Subcutaneous abdominal adipose tissue (tissue), 5 donors: ENCODE measurements at regions not wholly inside any gene's neighbourhood (a gene's known extent, or its start where the extent isn't known, plus 50 kb on each side); places are given as distances from the start of the nearest gene placed in this dataset.
A peak's percentile ranks its signal among the peaks of the same experiment; 100 is the strongest.

ENCODE experiments used
- H3K27ac ChIP-seq: one replicate; pipeline ENCODE4 v1.7.0; 2013; ENCODE audit warnings: low read depth, mild to moderate bottlenecking, inconsistent platforms, low read length, moderate library complexity
- H3K27me3 ChIP-seq, 5 donors: one replicate each; pipeline ENCODE4 v1.7.0; 2013; ENCODE audit warnings: low read length in 5 of 5, inconsistent platforms in 1 of 5; ENCODE audit not compliant: control insufficient read depth in 5 of 5, insufficient read depth in 4 of 5
- H3K36me3 ChIP-seq, 5 donors: one replicate each; pipeline ENCODE4 v1.7.0; 2013; ENCODE audit warnings: low read length in 5 of 5; ENCODE audit not compliant: control insufficient read depth in 5 of 5, insufficient read depth in 5 of 5
- H3K4me1 ChIP-seq, 5 donors: one replicate each; pipeline ENCODE4 v1.7.0; 2013; ENCODE audit warnings: low read length in 5 of 5, mild to moderate bottlenecking in 3 of 5, moderate library complexity in 1 of 5; ENCODE audit not compliant: control insufficient read depth in 5 of 5, insufficient read depth in 5 of 5
- H3K4me3 ChIP-seq, 5 donors: one replicate each; pipeline ENCODE4 v1.7.0; 2013; ENCODE audit warnings: low read length in 5 of 5, low read depth in 1 of 5
- H3K9ac ChIP-seq, 5 donors: one replicate each; pipeline ENCODE4 v1.7.0; 2013; ENCODE audit warnings: low read length in 5 of 5, mild to moderate bottlenecking in 4 of 5, moderate library complexity in 3 of 5
- H3K9me3 ChIP-seq, 5 donors: one replicate each; pipeline ENCODE4 v1.7.0; 2013; ENCODE audit warnings: low read length in 5 of 5; ENCODE audit not compliant: control insufficient read depth in 5 of 5
- donor health status: healthy.
- donor health status: healthy.
- donor health status: healthy.
- donor health status: healthy.
- donor health status: healthy.

- H3K27me3 ChIP-seq, result no peaks in the 10 kb centered on the region
- no peak overlapping the region for H3K4me3 ChIP-seq
- no peaks in the 10 kb centered on the region for H3K9me3 ChIP-seq
- H3K36me3 ChIP-seq, result no peaks in the 10 kb centered on the region
- H3K4me1 ChIP-seq, result peaks cover 0 to 7% (median 3%) of the 10 kb centered on the region in 5 donors
- no peak overlapping the region for H3K9ac ChIP-seq
- H3K27ac ChIP-seq, result no peak overlapping the region
These were observed 455.8 kb upstream of the PTGER4 start for GRCh38 chr5:40223884-40224402.

GRCh38 chr5:40221796-40222195, 457.9 kb upstream of the PTGER4 start:
- no peaks in the 10 kb centered on the region for H3K36me3 ChIP-seq
- H3K27ac ChIP-seq, result no peak overlapping the region
- no peak overlapping the region for H3K4me3 ChIP-seq
- no peak overlapping the region for H3K9ac ChIP-seq
- H3K4me1 ChIP-seq, result peaks cover 0 to 7% (median 3%) of the 10 kb centered on the region in 5 donors
- H3K27me3 ChIP-seq, result no peaks in the 10 kb centered on the region
- no peaks in the 10 kb centered on the region for H3K9me3 ChIP-seq

- H3K4me1 ChIP-seq, result peaks cover 0 to 7% (median 3%) of the 10 kb centered on the region in 5 donors
- H3K4me3 ChIP-seq, result no peak overlapping the region
- H3K9ac ChIP-seq, result no peak overlapping the region
- no peaks in the 10 kb centered on the region for H3K36me3 ChIP-seq
- no peaks in the 10 kb centered on the region for H3K9me3 ChIP-seq
- no peak overlapping the region for H3K27ac ChIP-seq
- H3K27me3 ChIP-seq, result no peaks in the 10 kb centered on the region
These were observed 458.5 kb upstream of the PTGER4 start for GRCh38 chr5:40221255-40221654.

GRCh38 chr5:40220260-40220659, 459.5 kb upstream of the PTGER4 start:
- Histone ChIP-seq H3K4me1 (peaks cover 0 to 7% (median 3%) of the 10 kb centered on the region in 5 donors), H3K4me3 (no peak overlapping the region), H3K27ac (no peak overlapping the region), H3K9ac (no peak overlapping the region), H3K27me3 (no peaks in the 10 kb centered on the region), H3K9me3 (no peaks in the 10 kb centered on the region), H3K36me3 (no peaks in the 10 kb centered on the region)

DNA sequence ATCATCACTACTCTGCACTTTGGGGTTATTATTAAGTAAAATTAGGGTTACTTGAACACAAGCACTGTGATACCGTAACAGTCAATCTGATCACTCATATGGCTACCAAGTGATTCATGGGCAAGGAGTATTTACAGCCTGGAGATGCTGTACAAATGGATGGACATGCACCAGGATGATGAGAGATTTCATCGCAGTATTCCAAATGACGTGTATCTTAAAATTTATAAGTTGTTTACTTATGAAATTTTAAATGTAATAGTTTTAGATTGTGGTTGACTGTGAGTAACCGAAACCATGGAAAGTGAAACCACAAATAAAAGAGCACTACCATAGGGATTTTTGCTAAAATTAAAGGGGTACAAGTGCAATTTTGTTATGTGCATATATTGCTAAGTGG, 462.2 kb upstream of the PTGER4 start:
- Histone ChIP-seq H3K36me3 (no peaks in the 10 kb centered on the region), H3K4me1 (no peaks in the 10 kb centered on the region), H3K4me3 (no peak overlapping the region), H3K27ac (no peak overlapping the region), H3K27me3 (no peaks in the 10 kb centered on the region), H3K9me3 (no peaks in the 10 kb centered on the region), H3K9ac (no peak overlapping the region)

GRCh38 chr5:40210694-40211093, 469.0 kb upstream of the PTGER4 start:
- no peaks in the 10 kb centered on the region for H3K9me3 ChIP-seq
- H3K27me3 ChIP-seq, result no peaks in the 10 kb centered on the region
- H3K9ac ChIP-seq, result no peak overlapping the region
- H3K4me1 ChIP-seq, result no peaks in the 10 kb centered on the region
- no peaks in the 10 kb centered on the region for H3K36me3 ChIP-seq
- no peak overlapping the region for H3K27ac ChIP-seq
- no peak overlapping the region for H3K4me3 ChIP-seq

DNA sequence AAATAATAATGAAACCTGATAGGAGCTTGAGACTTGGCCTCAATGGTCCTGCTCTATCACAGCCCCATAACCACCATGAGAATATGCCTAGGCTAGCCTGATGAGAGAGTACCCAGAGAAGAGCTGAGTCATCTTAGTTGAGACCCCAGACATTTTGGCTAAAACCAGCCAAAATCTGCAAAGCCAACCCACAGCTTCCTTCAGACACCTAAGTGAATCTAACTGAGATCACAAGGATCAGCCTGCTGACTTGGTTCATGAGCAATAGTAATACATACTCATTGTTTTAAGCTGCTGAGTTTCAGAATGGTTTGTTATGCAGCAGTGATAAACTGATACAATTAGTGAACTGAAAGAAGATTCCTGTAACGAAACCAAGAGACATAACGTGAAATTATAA, 473.7 kb upstream of the PTGER4 start:
- no peak overlapping the region for H3K4me3 ChIP-seq
- no peaks in the 10 kb centered on the region for H3K27me3 ChIP-seq
- H3K36me3 ChIP-seq, result no peaks in the 10 kb centered on the region
- no peaks in the 10 kb centered on the region for H3K9me3 ChIP-seq
- peaks cover 0 to 13% (median 0%) of the 10 kb centered on the region in 5 donors for H3K4me1 ChIP-seq
- H3K27ac ChIP-seq, result no peak overlapping the region
- H3K9ac ChIP-seq, result no peak overlapping the region

- no peaks in the 10 kb centered on the region for H3K9me3 ChIP-seq
- no peaks in the 10 kb centered on the region for H3K27me3 ChIP-seq
- peaks cover 0 to 13% (median 0%) of the 10 kb centered on the region in 5 donors for H3K4me1 ChIP-seq
- no peaks in the 10 kb centered on the region for H3K36me3 ChIP-seq
- no peak overlapping the region for H3K4me3 ChIP-seq
- H3K9ac ChIP-seq, result no peak overlapping the region
- H3K27ac ChIP-seq, result no peak overlapping the region
These were observed 475.6 kb upstream of the PTGER4 start for GRCh38 chr5:40204144-40204543.

GRCh38 chr5:40202814-40203440, 476.8 kb upstream of the PTGER4 start:
- Histone ChIP-seq H3K9me3 (no peaks in the 10 kb centered on the region), H3K27ac (peak overlapping the region; percentile 24), H3K27me3 (no peaks in the 10 kb centered on the region), H3K4me3 (no peak overlapping the region), H3K36me3 (no peaks in the 10 kb centered on the region), H3K4me1 (peaks cover 0 to 13% (median 0%) of the 10 kb centered on the region in 5 donors), H3K9ac (no peak overlapping the region)

DNA sequence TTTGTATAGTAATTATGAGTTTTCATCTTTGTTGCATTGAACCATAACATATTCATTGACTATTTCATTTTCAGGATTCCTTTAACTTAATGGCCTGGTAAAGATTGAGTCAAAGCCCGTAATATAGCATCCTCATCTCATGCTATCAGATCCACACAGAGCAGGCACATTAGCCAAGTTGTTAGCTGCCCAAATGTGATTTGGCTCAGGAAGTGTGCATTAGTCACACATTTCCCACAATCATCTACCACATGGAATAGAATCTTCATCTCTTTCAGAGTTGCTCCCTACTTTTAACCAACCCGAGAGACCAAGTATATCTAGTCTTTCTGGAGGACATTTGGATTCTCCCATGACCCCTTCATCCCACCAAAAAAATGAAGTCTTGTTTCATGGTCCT, 481.0 kb upstream of the PTGER4 start:
- H3K27me3 ChIP-seq, result no peaks in the 10 kb centered on the region
- H3K4me1 ChIP-seq, result peaks cover 0 to 5% (median 0%) of the 10 kb centered on the region in 5 donors
- H3K9ac ChIP-seq, result no peak overlapping the region
- no peak overlapping the region for H3K27ac ChIP-seq
- H3K4me3 ChIP-seq, result no peak overlapping the region
- H3K9me3 ChIP-seq, result no peaks in the 10 kb centered on the region
- no peaks in the 10 kb centered on the region for H3K36me3 ChIP-seq
